ENCODE measurements at regions not wholly inside any gene's neighbourhood (a gene's known extent, or its start where the extent isn't known, plus 50 kb on each side); places are given as distances from the start of the nearest gene placed in this dataset.

DNA sequence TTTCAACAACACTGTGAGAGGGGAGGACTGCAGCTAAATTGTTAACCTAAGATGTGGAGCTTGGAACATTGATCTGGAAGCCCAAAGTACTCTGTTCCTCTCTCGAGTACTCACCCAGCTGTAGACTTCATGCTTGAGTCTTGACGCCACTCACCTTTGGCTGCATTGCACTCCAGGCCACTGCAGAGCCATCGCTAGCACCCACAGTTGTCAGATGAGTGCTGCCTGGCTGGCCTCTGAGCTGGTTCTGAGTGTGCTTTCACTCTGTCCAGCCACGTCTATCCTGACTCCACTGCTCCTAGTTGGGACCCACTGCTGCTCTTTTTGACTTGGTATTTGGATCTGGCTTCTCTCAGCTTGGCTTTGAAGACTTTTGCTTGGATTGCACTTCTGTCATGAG, 552.1 kb downstream of the DCDC2C start:
- TF ChIP-seq YY1 (IDR thresholded peaks at IDR 0.05; ENCODE audit: insufficient read depth, insufficient read length) (no peak), ZNF274 (IDR thresholded peaks at IDR 0.05; ENCODE audit: low read depth, low read length) (no peak), SUZ12 (IDR thresholded peaks at IDR 0.05; ENCODE audit: extremely low read depth, insufficient read depth, insufficient read length) (no peak)
